ENCODE measurements at regions not wholly inside any gene's neighbourhood (a gene's known extent, or its start where the extent isn't known, plus 50 kb on each side); places are given as distances from the start of the nearest gene placed in this dataset.

DNA sequence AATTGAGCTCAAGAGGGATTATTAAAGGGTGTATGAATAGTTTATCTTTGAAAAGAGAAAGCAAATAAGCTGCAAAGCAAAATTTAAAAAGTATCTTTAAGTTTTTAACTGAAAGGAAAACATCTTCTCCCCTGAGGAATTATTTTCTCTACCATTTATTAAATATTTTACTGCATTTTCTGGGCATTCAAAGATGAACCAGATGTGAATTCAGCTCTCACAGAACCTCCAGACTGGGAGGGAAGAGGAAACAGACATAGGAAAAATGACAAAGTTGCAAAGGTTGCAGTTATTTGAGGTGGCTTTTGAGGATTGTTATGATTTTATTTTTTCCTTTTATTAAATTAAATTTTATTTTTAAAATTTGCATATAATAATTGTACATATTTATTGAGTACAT, 122.7 kb upstream of the SESN3 start:
- DNase-seq = no peak
- intact Hi-C loops (cut with DNase I) = no loop called here
- H3K4me1 ChIP-seq = no peaks in the 10 kb centered on the region
- H3K9me3 ChIP-seq = no peaks in the 10 kb centered on the region
- H3K9ac ChIP-seq (ENCODE audit: low read depth in 2 of 2, low read length in 2 of 2) = no peak overlapping the region
- no peak overlapping the region for H3K27ac ChIP-seq
- H3K36me3 ChIP-seq = no peaks in the 10 kb centered on the region
- H3K4me3 ChIP-seq = no peak overlapping the region
- no peaks in the 10 kb centered on the region for H3K27me3 ChIP-seq
- TF ChIP-seq CTCF (IDR thresholded peaks at IDR 0.05) = no peak

DNA sequence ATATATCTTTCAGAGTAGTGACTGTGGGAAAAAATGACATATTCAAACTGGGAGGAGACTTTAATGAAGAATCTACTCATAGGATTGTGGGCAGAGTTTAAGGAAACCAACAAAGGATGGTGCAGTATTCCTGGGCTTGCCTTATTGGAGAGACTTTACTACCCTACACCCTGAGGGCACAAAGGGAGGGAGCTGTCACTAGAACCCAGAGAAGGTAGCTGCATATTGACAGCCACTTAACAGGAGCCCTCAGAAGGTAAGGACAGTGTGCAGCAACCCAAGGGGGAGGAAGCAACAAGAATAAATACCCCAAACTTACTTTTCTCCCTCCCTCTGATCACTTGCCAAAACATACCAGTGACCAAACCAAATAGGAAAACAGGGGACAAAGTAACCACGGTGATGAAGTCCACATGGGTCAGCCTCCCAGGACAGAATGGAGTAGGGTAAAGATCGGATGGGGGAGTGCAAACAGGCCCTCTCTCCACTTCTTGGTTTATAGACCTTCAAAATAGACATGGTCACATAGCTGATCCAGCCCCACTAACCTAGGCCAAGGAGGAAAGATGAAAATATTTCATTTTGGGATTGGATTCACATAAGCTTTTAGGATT, 121.8 kb upstream of the SESN3 start:
- no peaks in the 10 kb centered on the region for H3K9me3 ChIP-seq
- no peak for TF ChIP-seq CTCF (IDR thresholded peaks at IDR 0.05)
- H3K27ac ChIP-seq = no peak overlapping the region
- H3K36me3 ChIP-seq = no peaks in the 10 kb centered on the region
- no peak overlapping the region for H3K4me3 ChIP-seq
- H3K9ac ChIP-seq (ENCODE audit: low read depth in 2 of 2, low read length in 2 of 2) = no peak overlapping the region
- intact Hi-C loops (cut with DNase I) = no loop called here
- H3K27me3 ChIP-seq = no peaks in the 10 kb centered on the region
- H3K4me1 ChIP-seq = no peaks in the 10 kb centered on the region
- DNase-seq = no peak

GRCh38 chr11:95349345-95349942, 118.4 kb upstream of the SESN3 start:
- no peak for TF ChIP-seq CTCF (IDR thresholded peaks at IDR 0.05)
- Histone ChIP-seq H3K4me3 (no peak overlapping the region), H3K36me3 (no peaks in the 10 kb centered on the region), H3K27ac (no peak overlapping the region), H3K9ac (ENCODE audit: low read depth in 2 of 2, low read length in 2 of 2) (no peak overlapping the region), H3K4me1 (no peaks in the 10 kb centered on the region), H3K27me3 (no peaks in the 10 kb centered on the region), H3K9me3 (no peaks in the 10 kb centered on the region)
- intact Hi-C loops (cut with DNase I) = no loop called here
- DNase-seq = no peak

GRCh38 chr11:95346265-95346664, 115.3 kb upstream of the SESN3 start:
- intact Hi-C loops (cut with DNase I) = no loop called here
- Histone ChIP-seq H3K27ac (no peak overlapping the region), H3K9me3 (no peaks in the 10 kb centered on the region), H3K9ac (ENCODE audit: low read depth in 2 of 2, low read length in 2 of 2) (no peak overlapping the region), H3K4me1 (no peaks in the 10 kb centered on the region), H3K27me3 (no peaks in the 10 kb centered on the region), H3K4me3 (no peak overlapping the region), H3K36me3 (no peaks in the 10 kb centered on the region)
- no peak for DNase-seq
- TF ChIP-seq CTCF (IDR thresholded peaks at IDR 0.05) = no peak

DNA sequence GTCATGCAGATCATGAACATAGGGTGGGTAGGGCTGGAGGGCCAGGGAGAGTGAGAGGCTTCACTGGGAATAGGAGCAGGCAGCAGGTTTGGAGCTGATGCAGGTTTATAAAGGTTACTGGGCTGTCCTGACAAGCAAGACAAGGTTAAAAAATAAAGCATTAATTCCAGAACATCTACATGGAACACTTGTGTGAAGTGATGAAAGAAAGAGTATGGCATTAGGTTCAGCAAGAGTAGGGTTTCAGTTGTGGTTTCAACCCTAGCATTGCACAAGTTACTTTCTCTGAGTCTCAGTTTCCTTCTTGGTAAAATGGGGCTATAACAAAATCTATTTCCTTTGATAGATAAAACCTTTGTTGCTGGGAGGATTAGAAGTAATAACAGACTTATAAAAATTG, 114.6 kb upstream of the SESN3 start:
- Histone ChIP-seq H3K4me1 (no peaks in the 10 kb centered on the region), H3K4me3 (no peak overlapping the region), H3K27me3 (no peaks in the 10 kb centered on the region), H3K27ac (no peak overlapping the region), H3K36me3 (no peaks in the 10 kb centered on the region), H3K9ac (ENCODE audit: low read depth in 2 of 2, low read length in 2 of 2) (no peak overlapping the region), H3K9me3 (no peaks in the 10 kb centered on the region)
- TF ChIP-seq CTCF (IDR thresholded peaks at IDR 0.05) = no peak
- intact Hi-C loops (cut with DNase I) = no loop called here
- no peak for DNase-seq

Data from colonic mucosa (tissue), 4 donors.